Heart left ventricle (tissue), 16 donors: ENCODE measurements at regions not wholly inside any gene's neighbourhood (a gene's known extent, or its start where the extent isn't known, plus 50 kb on each side); places are given as distances from the start of the nearest gene placed in this dataset.

Experiments used
- ATAC-seq, 4 donors: fragments of 200-7000 bp; cut with Tn5 transposase; one replicate each; pipeline ENCODE4 v1.9.1; 2020 to 2022; ENCODE audit warnings: moderate library complexity in 4 of 4, mild to moderate bottlenecking in 3 of 4, moderate number of reproducible peaks in 1 of 4
- DNase-seq, 5 donors: peaks; one replicate each; pipeline ENCODE4 v3.0.0-alpha.2; 2020
- H3K27ac ChIP-seq, 12 donors: fragments of 200-600 bp; sonication (generic) in 4 of 12; one replicate each; pipeline versions ENCODE4 v1.5.0 to v1.8.0; 2016 to 2022; ENCODE audit warnings: mild to moderate bottlenecking in 2 of 12
- H3K27me3 ChIP-seq, 9 donors: fragments of 200-600 bp; sonication (generic) in 2 of 9; one replicate each; pipeline versions ENCODE4 v1.5.1 to v1.8.0; 2016 to 2022; ENCODE audit warnings: mild to moderate bottlenecking in 3 of 9
- H3K36me3 ChIP-seq, 9 donors: fragments of 200-600 bp; sonication (generic) in 2 of 9; one replicate each; pipeline versions ENCODE4 v1.5.0 to v1.8.0; 2018 to 2022; ENCODE audit warnings: mild to moderate bottlenecking in 2 of 9
- H3K4me1 ChIP-seq, 12 donors: fragments of 200-600 bp; sonication (generic) in 4 of 12; one replicate each; pipeline versions ENCODE4 v1.5.0 to v1.8.0; 2016 to 2022; ENCODE audit warnings: mild to moderate bottlenecking in 3 of 12
- H3K4me3 ChIP-seq, 12 donors: fragments of 200-600 bp; sonication (generic) in 4 of 12; one replicate each; pipeline versions ENCODE4 v1.5.0 to v1.8.0; 2017 to 2022; ENCODE audit warnings: mild to moderate bottlenecking in 9 of 12, moderate library complexity in 4 of 12
- H3K9me3 ChIP-seq, 12 donors: fragments of 200-600 bp; sonication (generic) in 4 of 12; one replicate each; pipeline versions ENCODE4 v1.5.0 to v1.8.0; 2016 to 2022; ENCODE audit warnings: mild to moderate bottlenecking in 1 of 12
- CTCF ChIP-seq, 12 donors: fragments of 200-600 bp; sonication (generic) in 4 of 12; IDR thresholded peaks; one replicate each; pipeline versions ENCODE4 v1.5.0 to v1.8.0; 2018 to 2022; ENCODE audit warnings: antibody characterized with exemption in 12 of 12, mild to moderate bottlenecking in 5 of 12
- POLR2A ChIP-seq, 2 donors: fragments of 450-650 bp; IDR thresholded peaks; one replicate each; pipeline ENCODE4 v1.6.1; 2017; ENCODE audit warnings: antibody characterized with exemption in 2 of 2, mild to moderate bottlenecking in 2 of 2, moderate library complexity in 2 of 2
- WGBS, 4 donors: extraction: QIAGEN DNeasy Blood & Tissue Kit in 2 of 4; methylation state at CpG; one replicate each; pipeline versions ENCODE4 v1.1.5 to v1.1.7; 2013 to 2018; 5-methylcytosine and 5-hydroxymethylcytosine counted together
- intact Hi-C, 10 donors: fragments of 100-400 bp; cut with DNase I; formaldehyde crosslinking; loops; one replicate each; pipeline versions ENCODE4 v1.11.1 to v1.14.2; 2022
- donor health status: ischemic (EF 13 %, LVEDD 7.1; RV severe dilation, severe dysfunction).
- donor health status: healthy with polysubstance abuse.
- donor health status: DM: no; HTN: yes; CAD: no.
- donor health status: DM: no; HTN: no; CAD: no.
- donor health status: ischemic (EF 25% LVEDD 6.9; RV normal size, moderate dysfunction).
- donor health status: ischemic (EF 25% LVEDD 5.7; RV mildly dilated, moderate dysfunction).
- donor health status: healthy.
- donor health status: DM: yes; HTN: yes; CAD: no.
- donor health status: ischemic (EF 35%, LVEDD 5.7; RV mildly dilated, moderate dysfunction).
- donor health status: nonischemic (EF 11% LVEDD 7.7; RV severe dilation, severe dysfunction).
- donor health status: DM: yes; HTN: yes; CAD: no.
- donor health status: PGD.
- donor health status: ischemic (EF 29% LVEDD 5.4; RV normal size, mild dysfunction).
- donor health status: nonischemic (EF 23%, LVEDD 6.1; RV moderate dilation, normal function).

- DNase-seq, result no peak
- 56 to 65% (median 61%) methylated on average over 2 of the region's 2 CpGs for WGBS, 4 donors
- Histone ChIP-seq H3K4me3 (no peak overlapping the region), H3K27ac (no peak overlapping the region), H3K4me1 (peaks cover 0 to 10% (median 0%) of the 10 kb centered on the region in 12 donors), H3K9me3 (no peaks in the 10 kb centered on the region), H3K36me3 (peaks cover 0 to 15% (median 7%) of the 10 kb centered on the region in 9 donors), H3K27me3 (no peaks in the 10 kb centered on the region)
- TF ChIP-seq POLR2A (IDR thresholded peaks at IDR 0.05) (no peak), CTCF (IDR thresholded peaks at IDR 0.05) (no peak)
- no peak for ATAC-seq
- intact Hi-C loops, result no loop called here
These were observed 221.5 kb downstream of the PTPRC start for GRCh38 chr1:198860371-198860770.

GRCh38 chr1:198861636-198862035 lies 222.8 kb downstream of the PTPRC start:
- TF ChIP-seq POLR2A (IDR thresholded peaks at IDR 0.05) (no peak), CTCF (IDR thresholded peaks at IDR 0.05) (no peak)
- 73 to 91% (median 88%) methylated on average over 2 of the region's 2 CpGs for WGBS, 4 donors
- Histone ChIP-seq H3K4me1 (peaks cover 0 to 13% (median 4%) of the 10 kb centered on the region in 12 donors), H3K36me3 (peaks cover 0 to 15% (median 7%) of the 10 kb centered on the region in 9 donors), H3K4me3 (no peak overlapping the region), H3K27me3 (no peaks in the 10 kb centered on the region), H3K27ac (no peak overlapping the region), H3K9me3 (no peaks in the 10 kb centered on the region)
- DNase-seq, result no peak
- ATAC-seq, result no peak
- intact Hi-C loops, result no loop called here

DNA sequence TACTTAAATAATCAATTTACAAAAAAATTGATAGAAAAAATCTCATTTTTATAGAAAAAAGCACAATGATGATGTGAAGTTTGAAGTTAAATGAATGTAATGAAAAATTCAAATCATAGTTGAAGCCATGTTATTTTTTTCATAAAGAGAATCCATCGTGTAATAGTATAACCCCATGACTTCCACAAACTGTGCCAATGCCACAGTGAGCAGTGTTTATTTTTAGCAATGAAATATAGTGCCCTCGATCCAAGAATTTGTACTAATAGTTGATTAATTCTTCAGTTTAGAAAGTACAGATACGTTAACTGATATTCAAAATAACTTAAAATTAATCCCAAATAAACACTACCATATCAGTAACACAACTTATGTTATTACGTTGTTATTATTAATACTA lies 225.9 kb downstream of the PTPRC start:
- peaks cover 0 to 13% (median 6%) of the 10 kb centered on the region in 12 donors for H3K4me1 ChIP-seq
- WGBS, 4 donors, result 49 to 53% (median 50%) methylated on average over 4 of the region's 4 CpGs
- no peaks in the 10 kb centered on the region for H3K36me3 ChIP-seq
- H3K27me3 ChIP-seq, result no peaks in the 10 kb centered on the region
- TF ChIP-seq CTCF (IDR thresholded peaks at IDR 0.05), result no peak
- no peak for TF ChIP-seq POLR2A (IDR thresholded peaks at IDR 0.05)
- ATAC-seq, result no peak
- DNase-seq, result no peak
- intact Hi-C loops, result no loop called here
- no peak overlapping the region for H3K4me3 ChIP-seq
- H3K9me3 ChIP-seq, result no peaks in the 10 kb centered on the region
- no peak overlapping the region for H3K27ac ChIP-seq

DNA sequence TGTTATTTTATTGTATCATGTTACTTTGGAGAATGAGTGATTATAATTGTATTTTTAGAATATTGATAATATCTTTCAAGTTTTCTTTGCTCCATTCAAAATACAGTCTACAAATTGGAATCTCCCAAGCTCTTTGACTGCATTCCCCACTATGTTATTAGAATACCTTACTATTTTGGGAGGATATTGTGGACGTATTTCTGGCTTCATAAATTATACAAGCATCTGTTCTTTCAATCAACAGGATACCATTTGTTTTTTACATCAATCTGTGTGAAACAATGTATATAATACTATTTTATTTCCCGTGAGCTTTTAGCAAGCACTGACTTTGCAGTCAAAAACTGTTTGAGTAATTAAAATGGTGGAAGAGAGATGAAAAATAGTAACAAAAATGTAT lies 226.5 kb downstream of the PTPRC start:
- intact Hi-C loops, result no loop called here
- Histone ChIP-seq H3K4me1 (peaks cover 0 to 13% (median 6%) of the 10 kb centered on the region in 12 donors), H3K27me3 (no peaks in the 10 kb centered on the region), H3K27ac (no peak overlapping the region), H3K4me3 (no peak overlapping the region), H3K36me3 (no peaks in the 10 kb centered on the region), H3K9me3 (no peaks in the 10 kb centered on the region)
- TF ChIP-seq POLR2A (IDR thresholded peaks at IDR 0.05), result no peak
- DNase-seq (no peak), ATAC-seq (no peak)
- 29 to 46% (median 35%) methylated on average over 2 of the region's 2 CpGs for WGBS, 4 donors

DNA sequence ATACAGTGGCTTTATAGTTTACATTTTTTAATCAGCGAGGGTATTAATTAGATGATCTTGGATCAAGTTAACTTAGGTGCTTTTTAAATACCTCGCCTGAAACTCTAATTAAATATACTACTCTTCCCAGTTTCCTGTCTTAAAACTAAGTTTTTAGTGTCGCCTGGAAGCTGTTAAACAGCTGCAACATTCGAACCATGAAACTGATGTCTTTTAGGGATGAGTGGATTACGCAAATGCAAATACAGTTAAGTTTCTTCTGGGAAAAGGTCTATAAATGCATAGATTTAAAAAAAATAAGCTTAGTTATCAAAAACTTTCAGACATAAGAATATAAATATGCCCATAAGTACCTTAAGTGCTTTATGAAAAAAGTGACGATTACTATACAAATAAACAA lies 228.3 kb downstream of the PTPRC start:
- TF ChIP-seq POLR2A (IDR thresholded peaks at IDR 0.05), result no peak
- no peak for TF ChIP-seq CTCF (IDR thresholded peaks at IDR 0.05)
- Histone ChIP-seq H3K9me3 (no peaks in the 10 kb centered on the region), H3K4me1 (peaks cover 0 to 13% (median 6%) of the 10 kb centered on the region in 12 donors), H3K27me3 (no peaks in the 10 kb centered on the region), H3K27ac (no peak overlapping the region), H3K36me3 (no peaks in the 10 kb centered on the region), H3K4me3 (no peak overlapping the region)
- ATAC-seq (no peak), DNase-seq (no peak)
- WGBS, 4 donors, result 65 to 75% (median 68%) methylated on average over 6 of the region's 6 CpGs
- intact Hi-C loops, result no loop called here
